IPS-NIHi7 (cell line): ENCODE measurements at regions not wholly inside any gene's neighbourhood (a gene's known extent, or its start where the extent isn't known, plus 50 kb on each side); places are given as distances from the start of the nearest gene placed in this dataset.

Experiments used
- DNase-seq: peaks from one replicate; pipeline ENCODE4 v3.0.0; 2012; ENCODE audit warnings: mixed read lengths; ENCODE audit errors: extremely low spot score

DNA sequence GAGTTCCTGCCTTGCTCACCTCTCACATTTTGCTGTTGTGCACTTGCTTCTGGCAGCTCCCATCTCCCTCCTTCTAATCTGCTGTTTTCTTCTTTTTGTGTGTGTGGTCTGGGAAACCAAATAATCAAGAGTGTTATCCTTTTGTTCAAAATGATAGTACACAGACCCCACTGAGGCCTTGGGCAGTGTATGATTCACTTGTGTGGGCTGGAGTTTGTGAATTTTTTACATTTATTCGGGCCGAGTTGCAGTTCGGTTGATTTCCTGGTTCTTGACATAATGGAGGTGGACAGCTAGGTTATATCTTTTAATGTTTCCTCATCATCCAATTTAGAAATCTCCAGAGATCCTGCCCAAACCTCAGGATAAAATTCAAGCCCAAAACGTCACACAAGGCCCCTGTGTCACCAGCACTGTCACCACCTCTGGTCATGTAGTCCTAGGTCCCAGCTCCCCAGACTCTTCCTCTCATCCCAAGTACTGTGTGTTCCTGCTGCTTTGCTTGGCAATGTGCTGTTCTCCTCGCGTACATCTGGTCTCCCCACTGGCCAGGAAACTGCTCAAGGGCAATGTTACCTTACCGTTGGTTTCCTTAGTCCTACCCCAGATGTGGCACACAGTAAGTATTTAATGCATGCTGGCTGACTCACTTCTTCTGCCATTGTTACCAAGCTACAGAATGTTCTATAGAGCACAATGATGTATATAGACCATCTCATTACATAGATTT, 55.7 kb upstream of the PHACTR2 start:
- no peak for DNase-seq

- no peak for DNase-seq
Observed at GRCh38 chr6:143621159-143621873, 56.4 kb upstream of the PHACTR2 start.

- no peak for DNase-seq
Observed at GRCh38 chr6:143620447-143620846, 57.3 kb upstream of the PHACTR2 start.

- DNase-seq = no peak
Observed at GRCh38 chr6:143619824-143620401, 57.9 kb upstream of the PHACTR2 start.

DNA sequence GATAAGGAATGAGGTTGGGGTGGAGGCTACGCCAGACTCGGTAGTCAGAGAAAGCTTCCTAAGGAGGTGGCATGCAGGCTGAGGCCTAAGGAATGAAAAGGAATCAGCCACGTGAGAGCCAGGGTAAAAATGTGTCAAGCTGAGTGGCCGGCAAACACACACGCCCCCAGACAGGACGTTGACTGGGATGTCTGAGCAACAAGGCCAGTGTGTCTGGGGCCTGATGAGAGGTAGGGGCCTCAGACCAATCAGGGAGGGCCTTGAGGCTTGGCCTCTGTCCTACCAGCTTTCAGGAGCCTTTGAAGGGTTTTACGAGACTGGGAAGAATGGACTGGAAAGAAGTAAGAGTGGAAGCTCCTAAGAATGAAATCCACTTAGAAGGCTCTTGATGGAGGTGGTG, 61.0 kb upstream of the PHACTR2 start:
- peak; percentile 22 for DNase-seq

DNA sequence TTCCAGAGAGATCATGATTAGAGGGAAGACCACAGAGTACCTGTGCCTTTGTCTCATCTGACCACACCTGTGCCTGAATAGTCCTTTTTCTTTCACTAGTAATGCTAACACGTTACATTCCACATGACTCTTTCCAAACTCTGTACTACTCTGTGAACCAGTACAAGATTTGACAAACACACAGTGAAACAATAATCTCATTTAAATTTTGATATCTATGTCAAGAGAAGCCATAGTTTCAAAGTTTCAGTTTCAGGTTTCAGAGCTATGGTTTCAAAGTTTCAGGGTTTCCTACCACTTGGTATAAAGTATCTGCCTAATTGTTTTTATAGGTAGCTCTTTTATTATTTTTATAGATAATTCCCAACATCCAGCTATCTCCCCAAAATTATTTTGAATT, 62.0 kb upstream of the PHACTR2 start:
- no peak for DNase-seq

- no peak for DNase-seq
Observed at GRCh38 chr6:143614235-143614634, 63.5 kb upstream of the PHACTR2 start.

- no peak for DNase-seq
Observed at GRCh38 chr6:143613749-143614148, 64.0 kb upstream of the PHACTR2 start.

DNA sequence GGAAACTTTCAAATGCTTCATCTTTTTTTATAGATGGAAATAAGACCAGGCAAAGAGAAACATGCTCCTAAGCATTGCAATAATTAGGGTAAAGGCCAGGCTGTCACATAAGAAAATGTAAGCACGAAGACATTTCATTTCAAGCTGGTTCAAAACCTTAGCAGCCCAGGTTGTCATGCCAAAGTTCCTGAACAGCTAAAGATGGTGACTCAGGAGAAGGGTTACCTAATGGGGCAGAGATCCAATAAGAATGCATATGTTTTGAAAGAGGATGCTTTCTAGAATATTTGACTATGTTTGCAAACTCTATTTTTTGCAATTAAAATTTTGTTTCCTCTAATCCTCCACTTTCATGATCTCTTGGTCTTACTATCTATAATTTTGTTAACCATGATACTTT, 65.6 kb upstream of the PHACTR2 start:
- no peak for DNase-seq

DNA sequence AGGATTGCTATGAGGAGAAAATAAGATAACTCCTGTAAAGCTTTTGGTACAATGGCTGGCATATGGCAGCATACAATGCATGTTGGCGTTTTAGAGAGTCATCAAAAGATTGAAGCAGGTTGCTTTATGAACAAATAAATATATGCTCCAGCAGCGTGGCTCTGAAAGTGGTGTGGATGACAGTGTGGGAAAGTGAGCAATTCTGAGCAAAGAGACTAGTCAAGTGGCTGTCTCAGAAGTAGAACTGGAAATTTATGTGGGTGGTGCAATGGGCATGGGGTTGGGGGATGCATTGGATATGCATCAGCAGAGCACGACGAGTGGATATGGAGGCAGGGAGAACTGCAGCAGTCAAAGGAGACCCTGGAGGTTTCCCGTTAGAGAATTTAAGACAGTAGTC, 66.2 kb upstream of the PHACTR2 start:
- no peak for DNase-seq

GRCh38 chr6:143609972-143610371, 67.8 kb upstream of the PHACTR2 start:
- DNase-seq = no peak

- no peak for DNase-seq
Observed at GRCh38 chr6:143609501-143609900, 68.3 kb upstream of the PHACTR2 start.

GRCh38 chr6:143608906-143609305, 68.9 kb upstream of the PHACTR2 start:
- DNase-seq = no peak

GRCh38 chr6:143607974-143608373, 69.8 kb upstream of the PHACTR2 start:
- DNase-seq = no peak

DNA sequence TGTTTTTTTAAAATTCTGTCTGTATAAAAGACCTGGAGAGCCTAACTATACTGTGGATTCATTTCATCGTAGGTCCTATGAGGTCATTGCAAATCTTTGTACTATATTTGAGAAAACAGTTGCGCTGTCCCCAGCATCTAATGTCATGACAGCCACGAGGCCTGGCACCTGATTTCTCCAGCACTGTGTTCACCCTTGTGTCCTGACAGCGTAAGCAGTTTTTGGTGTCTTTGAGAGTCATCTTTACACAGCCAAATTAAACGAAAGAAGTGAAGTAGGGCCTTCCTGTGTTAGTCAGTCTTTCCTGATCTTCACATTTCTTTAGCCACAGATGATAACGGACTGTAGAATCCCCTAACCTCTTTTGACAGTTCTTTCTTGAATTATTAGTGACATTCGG, 70.6 kb upstream of the PHACTR2 start:
- no peak for DNase-seq

DNA sequence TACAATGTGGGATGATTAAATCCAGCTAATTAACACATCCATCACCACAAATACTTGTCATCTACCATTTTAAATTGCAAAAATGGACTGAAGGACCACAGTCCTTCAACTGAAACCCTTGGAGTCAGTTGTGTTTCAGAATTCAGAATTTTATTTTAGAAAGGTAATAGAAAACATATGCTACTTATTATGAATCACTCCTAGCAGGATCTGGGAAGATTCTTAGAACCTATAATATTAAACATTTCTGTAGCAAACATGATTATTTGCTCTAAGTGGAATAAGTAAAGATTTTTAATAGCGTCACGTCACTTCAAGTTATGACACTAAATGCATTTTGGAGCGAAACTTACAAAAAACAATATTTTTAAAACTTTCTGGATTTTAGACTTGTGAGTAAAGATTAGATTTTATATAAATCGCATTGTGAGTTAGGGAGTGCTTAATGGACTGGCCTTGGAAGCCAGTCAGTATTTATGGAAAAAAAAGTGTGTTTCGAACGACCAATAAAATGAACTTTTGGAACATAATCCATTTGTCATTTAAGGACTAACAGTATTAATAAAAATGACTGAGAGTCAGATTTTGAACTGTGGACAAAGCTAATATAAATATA, 71.8 kb upstream of the PHACTR2 start:
- no peak for DNase-seq

DNA sequence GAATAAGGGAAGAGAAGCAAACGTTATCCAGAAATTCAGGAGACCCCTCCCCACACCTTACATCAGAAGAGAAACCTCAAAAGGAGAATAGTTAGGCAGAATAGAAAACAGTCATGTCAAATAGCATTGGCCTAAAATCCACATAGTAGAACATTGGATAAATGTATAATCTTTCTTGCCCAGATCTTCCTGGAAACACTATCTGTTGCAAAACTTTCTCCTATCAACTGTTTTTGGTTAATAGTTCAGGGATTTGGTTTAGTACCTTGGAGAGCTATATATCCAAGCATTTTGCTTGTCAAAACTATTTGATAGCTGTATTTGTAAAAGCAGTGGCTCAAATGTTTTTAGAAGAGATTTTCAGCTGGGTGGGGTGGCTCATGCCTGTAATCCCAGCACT, 74.3 kb upstream of the PHACTR2 start:
- no peak for DNase-seq

DNA sequence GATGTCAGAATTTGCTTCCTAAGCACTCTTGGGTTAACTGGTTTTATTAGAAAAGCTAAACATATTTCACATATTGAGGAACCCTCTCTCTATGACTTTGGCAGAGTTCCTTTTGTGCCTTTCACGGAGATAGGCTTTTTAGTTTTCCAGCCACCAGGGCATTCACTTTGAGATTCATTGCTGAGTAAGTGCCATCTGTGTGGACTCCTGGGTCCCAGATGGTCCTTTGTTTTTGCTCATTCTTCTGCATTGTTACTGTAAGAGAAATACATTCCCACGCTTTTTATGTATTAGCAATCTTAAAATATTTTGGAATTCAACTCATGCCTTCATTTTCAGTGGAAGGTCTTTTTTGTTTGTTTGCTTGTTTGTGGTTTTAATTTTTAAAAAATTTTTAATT, 76.3 kb upstream of the PHACTR2 start:
- DNase-seq = no peak

DNA sequence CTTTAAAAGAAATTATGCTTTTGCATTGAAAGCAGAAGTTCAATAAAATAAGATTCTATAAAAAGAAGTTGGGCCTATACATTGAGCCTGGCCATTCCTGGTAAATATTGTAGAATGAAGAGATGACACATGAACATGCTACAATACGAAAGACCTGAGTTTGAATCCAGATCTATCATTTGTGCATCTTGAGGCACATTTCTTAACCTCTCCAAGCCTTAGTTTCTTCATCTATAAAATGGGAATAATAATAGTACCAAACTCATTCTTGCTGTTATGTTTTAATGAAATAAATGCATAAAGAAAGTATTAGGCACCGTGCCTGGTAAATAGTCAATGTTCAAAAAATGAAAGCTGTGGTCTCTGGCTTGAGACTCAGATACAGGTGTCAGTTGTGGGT, 76.9 kb upstream of the PHACTR2 start:
- DNase-seq = no peak

- no peak for DNase-seq
Observed at GRCh38 chr6:143598466-143599080, 79.2 kb upstream of the PHACTR2 start.

GRCh38 chr6:143596866-143597265, 80.9 kb upstream of the PHACTR2 start:
- no peak for DNase-seq
